GM23338 (cell line): ENCODE measurements at regions not wholly inside any gene's neighbourhood (a gene's known extent, or its start where the extent isn't known, plus 50 kb on each side); places are given as distances from the start of the nearest gene placed in this dataset.

Experiments
- ATAC-seq: fragments of 200-7000 bp; cut with Tn5 transposase; 3 replicates; pipeline ENCODE4 v1.9.1; 2020
- DNase-seq: peaks from one replicate; pipeline ENCODE4 v3.0.0-alpha.2; 2015; ENCODE audit warnings: low spot score
- H2AFZ ChIP-seq: fragments of 200-600 bp; sonication (generic); 2 replicates; pipeline ENCODE4 v1.8.0; 2016; ENCODE audit warnings: antibody characterized with exemption, mild to moderate bottlenecking, moderate library complexity
- H3F3A ChIP-seq: fragments of 200-600 bp; sonication (generic); replicated peaks from 2 replicates; pipeline ENCODE4 v1.8.0; 2017; ENCODE audit warnings: antibody characterized with exemption, mixed run types, low read depth
- H3K27ac ChIP-seq: fragments of 200-600 bp; sonication (generic); 2 replicates; pipeline ENCODE4 v1.6.1; 2016; ENCODE audit warnings: low read depth
- H3K27me3 ChIP-seq: fragments of 200-600 bp; sonication (generic); 2 replicates; pipeline ENCODE4 v1.8.0; 2016; ENCODE audit warnings: mild to moderate bottlenecking, mixed run types, moderate library complexity; ENCODE audit not compliant: insufficient read depth
- H3K36me3 ChIP-seq: fragments of 200-600 bp; sonication (generic); 2 replicates; pipeline ENCODE4 v1.8.0; 2016; ENCODE audit warnings: mild to moderate bottlenecking; ENCODE audit not compliant: insufficient read depth
- H3K4me1 ChIP-seq: fragments of 200-600 bp; sonication (generic); 2 replicates; pipeline ENCODE4 v1.8.0; 2016; ENCODE audit warnings: mild to moderate bottlenecking, moderate library complexity; ENCODE audit not compliant: insufficient read depth
- H3K4me2 ChIP-seq: fragments of 200-600 bp; sonication (generic); 2 replicates; pipeline ENCODE4 v1.7.1; 2017; ENCODE audit warnings: mixed run types
- H3K4me3 ChIP-seq: fragments of 200-600 bp; sonication (generic); 2 replicates; pipeline ENCODE4 v1.6.1; 2016; ENCODE audit warnings: mixed run types
- H3K79me2 ChIP-seq: fragments of 200-600 bp; sonication (generic); replicated peaks from 2 replicates; pipeline ENCODE4 v1.8.0; 2017; ENCODE audit warnings: mild to moderate bottlenecking; ENCODE audit not compliant: insufficient read depth
- H3K9me2 ChIP-seq: fragments of 200-600 bp; sonication (generic); 2 replicates; pipeline ENCODE4 v1.8.0; 2017; ENCODE audit not compliant: insufficient read depth
- H4K20me1 ChIP-seq: fragments of 200-600 bp; sonication (generic); replicated peaks from 2 replicates; pipeline ENCODE4 v1.8.0; 2017; ENCODE audit warnings: mild to moderate bottlenecking; ENCODE audit not compliant: insufficient read depth
- H3K27ac Mint-ChIP-seq: 2 replicates; pipeline ENCODE4 v1.8.0; 2020; ENCODE audit warnings: inconsistent platforms, mild to moderate bottlenecking, moderate library complexity, mixed read lengths
- H3K27me3 Mint-ChIP-seq: 3 replicates; pipeline ENCODE4 v1.8.0; 2022; ENCODE audit warnings: low read depth, mild to moderate bottlenecking, moderate library complexity, mixed read lengths, inconsistent platforms; ENCODE audit not compliant: insufficient read depth, poor library complexity
- H3K36me3 Mint-ChIP-seq: 3 replicates; pipeline ENCODE4 v1.8.0; 2021; ENCODE audit warnings: low read depth, mild to moderate bottlenecking, inconsistent platforms, moderate library complexity, mixed read lengths
- H3K4me1 Mint-ChIP-seq: 3 replicates; pipeline ENCODE4 v1.8.0; 2020; ENCODE audit warnings: mild to moderate bottlenecking, inconsistent platforms, mixed read lengths
- H3K4me3 Mint-ChIP-seq: 3 replicates; pipeline ENCODE4 v1.8.0; 2021; ENCODE audit warnings: moderate library complexity, mild to moderate bottlenecking, inconsistent platforms, mixed read lengths
- H3K9me3 Mint-ChIP-seq: 3 replicates; pipeline ENCODE4 v1.8.0; 2020; ENCODE audit warnings: moderate library complexity, mild to moderate bottlenecking, inconsistent platforms, mixed read lengths
- CREB1 ChIP-seq: fragments of 250-450 bp; sonication (Bioruptor Pico); IDR thresholded peaks from 2 replicates; pipeline ENCODE4 v1.5.0; 2020; ENCODE audit warnings: low read depth, mild to moderate bottlenecking, moderate library complexity
- CTCF ChIP-seq, 2 experiments: fragments of 200-600 bp in 1 of 2; sonication (generic) in 1 of 2; conservative IDR thresholded peaks; 2 replicates each; pipeline versions ENCODE4 v1.5.1 to v1.6.1; 2016 to 2017; ENCODE audit warnings: antibody characterized with exemption in 2 of 2, low read depth in 2 of 2, mild to moderate bottlenecking in 2 of 2, moderate library complexity in 1 of 2
- EZH2phosphoT487 ChIP-seq: fragments of 200-600 bp; sonication (generic); IDR thresholded peaks from one replicate; pipeline ENCODE4 v1.8.1; 2018; ENCODE audit warnings: antibody characterized with exemption; ENCODE audit not compliant: unreplicated experiment
- JUNB ChIP-seq: IDR thresholded peaks from one replicate; pipeline ENCODE4 v1.6.1; 2016; ENCODE audit warnings: antibody characterized with exemption; ENCODE audit not compliant: unreplicated experiment
- NANOG ChIP-seq: IDR thresholded peaks from 2 replicates; pipeline ENCODE4 v1.6.1; 2016; ENCODE audit warnings: antibody characterized with exemption, borderline replicate concordance
- POLR2AphosphoS5 ChIP-seq: IDR thresholded peaks from 2 replicates; pipeline ENCODE4 v1.6.1; 2016; ENCODE audit warnings: antibody characterized with exemption, low read depth
- STAT1 ChIP-seq: IDR thresholded peaks from one replicate; pipeline ENCODE4 v1.6.1; 2016; ENCODE audit warnings: antibody characterized with exemption; ENCODE audit not compliant: unreplicated experiment
- ZNF114 ChIP-seq: fragments of 250-450 bp; sonication (Bioruptor Pico); IDR thresholded peaks from 2 replicates; pipeline ENCODE4 v1.5.0; 2020; ENCODE audit warnings: mild to moderate bottlenecking, moderate library complexity
- ZNF331 ChIP-seq: fragments of 250-450 bp; sonication (Bioruptor Pico); IDR thresholded peaks from 2 replicates; pipeline ENCODE4 v1.5.0; 2020; ENCODE audit warnings: low read depth, mild to moderate bottlenecking, moderate library complexity
- TF ChIP-seq, protein P1 (sequence below): fragments of 250-450 bp; sonication (Bioruptor Pico); IDR thresholded peaks from 2 replicates; pipeline ENCODE4 v1.5.0; 2020; ENCODE audit warnings: mild to moderate bottlenecking, moderate library complexity

DNA sequence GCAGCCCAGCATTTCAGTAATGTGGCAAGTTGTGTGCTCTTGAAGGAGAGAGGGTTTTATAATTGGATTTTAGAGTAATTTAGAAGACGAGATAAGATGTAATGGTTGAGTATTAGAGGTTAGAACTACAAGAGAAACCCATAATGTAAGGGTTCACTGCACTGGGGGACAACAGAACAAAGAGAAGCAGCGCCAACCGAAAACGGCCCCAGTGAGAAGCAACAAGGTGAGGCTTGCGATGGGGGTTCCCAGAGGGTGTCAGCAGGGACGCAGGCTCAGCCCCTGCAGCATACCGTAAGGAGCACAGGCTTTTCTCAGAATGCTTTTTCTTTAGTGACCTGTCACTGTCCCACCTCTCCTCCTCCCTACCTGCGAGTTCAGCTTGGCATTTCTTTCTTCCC is 183.9 kb upstream of the ETAA1 start (continued):
- TF ChIP-seq, protein P1, sequence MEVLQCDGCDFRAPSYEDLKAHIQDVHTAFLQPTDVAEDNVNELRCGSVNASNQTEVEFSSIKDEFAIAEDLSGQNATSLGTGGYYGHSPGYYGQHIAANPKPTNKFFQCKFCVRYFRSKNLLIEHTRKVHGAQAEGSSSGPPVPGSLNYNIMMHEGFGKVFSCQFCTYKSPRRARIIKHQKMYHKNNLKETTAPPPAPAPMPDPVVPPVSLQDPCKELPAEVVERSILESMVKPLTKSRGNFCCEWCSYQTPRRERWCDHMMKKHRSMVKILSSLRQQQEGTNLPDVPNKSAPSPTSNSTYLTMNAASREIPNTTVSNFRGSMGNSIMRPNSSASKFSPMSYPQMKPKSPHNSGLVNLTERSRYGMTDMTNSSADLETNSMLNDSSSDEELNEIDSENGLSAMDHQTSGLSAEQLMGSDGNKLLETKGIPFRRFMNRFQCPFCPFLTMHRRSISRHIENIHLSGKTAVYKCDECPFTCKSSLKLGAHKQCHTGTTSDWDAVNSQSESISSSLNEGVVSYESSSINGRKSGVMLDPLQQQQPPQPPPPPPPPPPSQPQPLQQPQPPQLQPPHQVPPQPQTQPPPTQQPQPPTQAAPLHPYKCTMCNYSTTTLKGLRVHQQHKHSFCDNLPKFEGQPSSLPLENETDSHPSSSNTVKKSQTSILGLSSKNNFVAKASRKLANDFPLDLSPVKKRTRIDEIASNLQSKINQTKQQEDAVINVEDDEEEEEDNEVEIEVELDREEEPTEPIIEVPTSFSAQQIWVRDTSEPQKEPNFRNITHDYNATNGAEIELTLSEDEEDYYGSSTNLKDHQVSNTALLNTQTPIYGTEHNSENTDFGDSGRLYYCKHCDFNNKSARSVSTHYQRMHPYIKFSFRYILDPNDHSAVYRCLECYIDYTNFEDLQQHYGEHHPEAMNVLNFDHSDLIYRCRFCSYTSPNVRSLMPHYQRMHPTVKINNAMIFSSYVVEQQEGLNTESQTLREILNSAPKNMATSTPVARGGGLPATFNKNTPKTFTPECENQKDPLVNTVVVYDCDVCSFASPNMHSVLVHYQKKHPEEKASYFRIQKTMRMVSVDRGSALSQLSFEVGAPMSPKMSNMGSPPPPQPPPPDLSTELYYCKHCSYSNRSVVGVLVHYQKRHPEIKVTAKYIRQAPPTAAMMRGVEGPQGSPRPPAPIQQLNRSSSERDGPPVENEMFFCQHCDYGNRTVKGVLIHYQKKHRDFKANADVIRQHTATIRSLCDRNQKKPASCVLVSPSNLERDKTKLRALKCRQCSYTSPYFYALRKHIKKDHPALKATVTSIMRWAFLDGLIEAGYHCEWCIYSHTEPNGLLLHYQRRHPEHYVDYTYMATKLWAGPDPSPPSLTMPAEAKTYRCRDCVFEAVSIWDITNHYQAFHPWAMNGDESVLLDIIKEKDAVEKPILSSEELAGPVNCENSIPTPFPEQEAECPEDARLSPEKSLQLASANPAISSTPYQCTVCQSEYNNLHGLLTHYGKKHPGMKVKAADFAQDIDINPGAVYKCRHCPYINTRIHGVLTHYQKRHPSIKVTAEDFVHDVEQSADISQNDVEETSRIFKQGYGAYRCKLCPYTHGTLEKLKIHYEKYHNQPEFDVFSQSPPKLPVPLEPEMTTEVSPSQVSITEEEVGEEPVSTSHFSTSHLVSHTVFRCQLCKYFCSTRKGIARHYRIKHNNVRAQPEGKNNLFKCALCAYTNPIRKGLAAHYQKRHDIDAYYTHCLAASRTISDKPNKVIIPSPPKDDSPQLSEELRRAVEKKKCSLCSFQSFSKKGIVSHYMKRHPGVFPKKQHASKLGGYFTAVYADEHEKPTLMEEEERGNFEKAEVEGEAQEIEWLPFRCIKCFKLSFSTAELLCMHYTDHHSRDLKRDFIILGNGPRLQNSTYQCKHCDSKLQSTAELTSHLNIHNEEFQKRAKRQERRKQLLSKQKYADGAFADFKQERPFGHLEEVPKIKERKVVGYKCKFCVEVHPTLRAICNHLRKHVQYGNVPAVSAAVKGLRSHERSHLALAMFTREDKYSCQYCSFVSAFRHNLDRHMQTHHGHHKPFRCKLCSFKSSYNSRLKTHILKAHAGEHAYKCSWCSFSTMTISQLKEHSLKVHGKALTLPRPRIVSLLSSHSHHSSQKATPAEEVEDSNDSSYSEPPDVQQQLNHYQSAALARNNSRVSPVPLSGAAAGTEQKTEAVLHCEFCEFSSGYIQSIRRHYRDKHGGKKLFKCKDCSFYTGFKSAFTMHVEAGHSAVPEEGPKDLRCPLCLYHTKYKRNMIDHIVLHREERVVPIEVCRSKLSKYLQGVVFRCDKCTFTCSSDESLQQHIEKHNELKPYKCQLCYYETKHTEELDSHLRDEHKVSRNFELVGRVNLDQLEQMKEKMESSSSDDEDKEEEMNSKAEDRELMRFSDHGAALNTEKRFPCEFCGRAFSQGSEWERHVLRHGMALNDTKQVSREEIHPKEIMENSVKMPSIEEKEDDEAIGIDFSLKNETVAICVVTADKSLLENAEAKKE (CRISPR knock-in tag), result no peak
- TF ChIP-seq EZH2phosphoT487 (no peak), STAT1 (no peak), JUNB (no peak), POLR2AphosphoS5 (no peak), NANOG (no peak)

GRCh38 chr2:67213677-67214402 is 183.3 kb upstream of the ETAA1 start:
- peaks cover 11% of the 10 kb centered on the region for H3K9me3 Mint-ChIP-seq
- Histone ChIP-seq H3K4me3 (no peak overlapping the region), H3K79me2 (no peaks in the 10 kb centered on the region), H3F3A (0 out of 2 replicates have a peak, but pooled peaks cover 3% of the 10 kb centered on the region), H4K20me1 (no peaks in the 10 kb centered on the region), H3K27me3 (no peaks in the 10 kb centered on the region), H2AFZ (no peak overlapping the region), H3K4me2 (no peak overlapping the region), H3K9me2 (0 out of 2 replicates have a peak, but pooled peaks cover 3% of the 10 kb centered on the region), H3K27ac (no peak overlapping the region), H3K36me3 (no peaks in the 10 kb centered on the region), H3K4me1 (peaks cover 8% of the 10 kb centered on the region)
- peaks cover 18% of the 10 kb centered on the region for H3K4me1 Mint-ChIP-seq
- peaks cover 2% of the 10 kb centered on the region for H3K27me3 Mint-ChIP-seq
- H3K4me3 Mint-ChIP-seq, result no peak overlapping the region
- H3K27ac Mint-ChIP-seq, result no peak overlapping the region; the same call in 1 of the 2 replicates
- DNase-seq (no peak), ATAC-seq (no peak)
- peaks cover 11% of the 10 kb centered on the region; the same call in 2 of the 3 replicates for H3K36me3 Mint-ChIP-seq
- TF ChIP-seq CREB1 (CRISPR knock-in tag) (no peak), ZNF331 (no peak), ZNF114 (CRISPR knock-in tag) (no peak), CTCF (conservative IDR thresholded peaks at IDR 0.05; ENCODE audit: low read depth in 2 of 2) (no peak)
